Right lobe of liver (tissue), 4 donors: ENCODE measurements at regions not wholly inside any gene's neighbourhood (a gene's known extent, or its start where the extent isn't known, plus 50 kb on each side); places are given as distances from the start of the nearest gene placed in this dataset.

Experiments
- POLR2A ChIP-seq: fragments of 450-650 bp; IDR thresholded peaks from one replicate; pipeline ENCODE4 v1.6.1; 2017; ENCODE audit warnings: antibody characterized with exemption, mild to moderate bottlenecking
- TF ChIP-seq, protein P1 (sequence below), 4 donors: fragments of 200-600 bp in 3 of 4; fragments of 450-650 bp in 1 of 4; IDR thresholded peaks; one replicate each; pipeline versions ENCODE4 v1.5.1 to v1.8.0; 2016 to 2022; ENCODE audit warnings: antibody characterized with exemption in 4 of 4, mild to moderate bottlenecking in 2 of 4
- donor health status: DM: no; HTN: no; CAD: no.
- donor health status: DM: no; HTN: no; CAD: no.
- donor health status: DM: no; HTN: yes; CAD: no.

DNA sequence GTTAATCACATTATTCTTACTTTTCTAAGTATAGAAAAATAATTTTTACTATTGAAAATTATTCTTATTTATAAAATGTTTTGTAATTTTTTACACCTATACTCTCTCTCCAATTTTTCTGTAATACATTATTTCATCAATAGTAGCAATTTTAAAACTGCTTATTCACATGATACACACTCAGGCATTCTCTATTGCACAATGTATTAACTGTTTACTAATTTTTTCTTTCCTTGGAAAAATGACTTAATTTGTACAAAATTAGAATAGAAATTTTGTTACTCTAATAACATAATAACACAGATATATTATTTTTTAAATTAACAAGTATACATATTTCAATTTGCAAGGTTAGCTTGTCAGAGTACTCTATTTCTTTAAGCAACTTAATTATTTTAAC is 92.9 kb upstream of the PRKG1 start:
- no peak for TF ChIP-seq POLR2A
- TF ChIP-seq, protein P1, sequence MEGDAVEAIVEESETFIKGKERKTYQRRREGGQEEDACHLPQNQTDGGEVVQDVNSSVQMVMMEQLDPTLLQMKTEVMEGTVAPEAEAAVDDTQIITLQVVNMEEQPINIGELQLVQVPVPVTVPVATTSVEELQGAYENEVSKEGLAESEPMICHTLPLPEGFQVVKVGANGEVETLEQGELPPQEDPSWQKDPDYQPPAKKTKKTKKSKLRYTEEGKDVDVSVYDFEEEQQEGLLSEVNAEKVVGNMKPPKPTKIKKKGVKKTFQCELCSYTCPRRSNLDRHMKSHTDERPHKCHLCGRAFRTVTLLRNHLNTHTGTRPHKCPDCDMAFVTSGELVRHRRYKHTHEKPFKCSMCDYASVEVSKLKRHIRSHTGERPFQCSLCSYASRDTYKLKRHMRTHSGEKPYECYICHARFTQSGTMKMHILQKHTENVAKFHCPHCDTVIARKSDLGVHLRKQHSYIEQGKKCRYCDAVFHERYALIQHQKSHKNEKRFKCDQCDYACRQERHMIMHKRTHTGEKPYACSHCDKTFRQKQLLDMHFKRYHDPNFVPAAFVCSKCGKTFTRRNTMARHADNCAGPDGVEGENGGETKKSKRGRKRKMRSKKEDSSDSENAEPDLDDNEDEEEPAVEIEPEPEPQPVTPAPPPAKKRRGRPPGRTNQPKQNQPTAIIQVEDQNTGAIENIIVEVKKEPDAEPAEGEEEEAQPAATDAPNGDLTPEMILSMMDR (IDR thresholded peaks at IDR 0.05), result no peak
